HepG2 (cell line): ENCODE measurements at regions not wholly inside any gene's neighbourhood (a gene's known extent, or its start where the extent isn't known, plus 50 kb on each side); places are given as distances from the start of the nearest gene placed in this dataset.

Experiments
- CTCF ChIP-seq: sonication (generic); formaldehyde crosslinking; IDR thresholded peaks from 2 replicates; pipeline ENCODE4 v1.5.0; 2020; ENCODE audit warnings: mild to moderate bottlenecking, missing genetic modification reagents, moderate library complexity
- MAX ChIP-seq: IDR thresholded peaks from 2 replicates; pipeline ENCODE4 v1.6.1; 2012; ENCODE audit warnings: inconsistent platforms
- ZFP90 ChIP-seq: sonication (generic); formaldehyde crosslinking; IDR thresholded peaks from 2 replicates; pipeline ENCODE4 v1.8.0; 2022; ENCODE audit warnings: missing genetic modification reagents, mild to moderate bottlenecking, inconsistent platforms, borderline replicate concordance

GRCh38 chr12:37672655-37673260 lies 643.8 kb upstream of the ALG10B start:
- TF ChIP-seq MAX = no peak
- TF ChIP-seq CTCF (CRISPR knock-in tag) = no peak
- no peak for TF ChIP-seq ZFP90 (CRISPR knock-in tag)
